Heart left ventricle (tissue), 13 donors: ENCODE measurements at regions not wholly inside any gene's neighbourhood (a gene's known extent, or its start where the extent isn't known, plus 50 kb on each side); places are given as distances from the start of the nearest gene placed in this dataset.

Experiments used
- CTCF ChIP-seq, 12 donors: fragments of 200-600 bp; sonication (generic) in 4 of 12; IDR thresholded peaks; one replicate each; pipeline versions ENCODE4 v1.5.0 to v1.8.0; 2018 to 2022; ENCODE audit warnings: antibody characterized with exemption in 12 of 12, mild to moderate bottlenecking in 5 of 12
- POLR2A ChIP-seq, 2 donors: fragments of 450-650 bp; IDR thresholded peaks; one replicate each; pipeline ENCODE4 v1.6.1; 2017; ENCODE audit warnings: antibody characterized with exemption in 2 of 2, mild to moderate bottlenecking in 2 of 2, moderate library complexity in 2 of 2
- donor health status: ischemic (EF 13 %, LVEDD 7.1; RV severe dilation, severe dysfunction).
- donor health status: DM: no; HTN: yes; CAD: no.
- donor health status: DM: no; HTN: no; CAD: no.
- donor health status: ischemic (EF 25% LVEDD 6.9; RV normal size, moderate dysfunction).
- donor health status: ischemic (EF 25% LVEDD 5.7; RV mildly dilated, moderate dysfunction).
- donor health status: ischemic (EF 35%, LVEDD 5.7; RV mildly dilated, moderate dysfunction).
- donor health status: nonischemic (EF 11% LVEDD 7.7; RV severe dilation, severe dysfunction).
- donor health status: DM: yes; HTN: yes; CAD: no.
- donor health status: PGD.
- donor health status: ischemic (EF 29% LVEDD 5.4; RV normal size, mild dysfunction).
- donor health status: nonischemic (EF 23%, LVEDD 6.1; RV moderate dilation, normal function).

GRCh38 chrX:147770858-147771257 lies 140.9 kb upstream of the FMR1 start:
- TF ChIP-seq CTCF (IDR thresholded peaks at IDR 0.05) (no peak), POLR2A (IDR thresholded peaks at IDR 0.05) (no peak)
